HG02759 (cell line): ENCODE measurements at regions not wholly inside any gene's neighbourhood (a gene's known extent, or its start where the extent isn't known, plus 50 kb on each side); places are given as distances from the start of the nearest gene placed in this dataset.

ENCODE experiments used
- ATAC-seq: cut with Tn5 transposase; IDR thresholded peaks from one replicate; pipeline ENCODE4 v1.9.1; 2021; ENCODE audit warnings: mild to moderate bottlenecking, moderate library complexity; ENCODE audit not compliant: unreplicated experiment

DNA sequence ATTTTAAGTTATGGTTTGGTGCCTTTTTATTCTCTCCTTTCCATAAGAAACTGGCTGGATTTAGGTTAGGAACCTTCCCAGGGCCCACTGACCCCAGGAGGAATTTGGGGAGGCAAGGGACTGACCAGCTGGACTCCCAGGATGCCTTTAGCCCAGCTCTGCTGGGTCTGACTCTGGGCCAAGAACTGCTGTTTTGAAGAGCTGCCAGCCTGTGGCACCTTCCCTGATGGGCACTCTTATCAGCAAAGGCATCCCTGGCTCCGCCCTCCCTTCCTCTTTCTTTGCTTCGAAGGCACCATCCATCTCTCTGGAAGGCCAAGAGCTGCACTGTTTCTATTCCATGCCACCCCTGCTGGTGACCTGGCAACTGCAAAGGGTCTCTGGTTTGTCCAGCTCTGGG, 174.7 kb downstream of the POU4F1 start:
- no peak for ATAC-seq

- no peak for ATAC-seq
These were observed 177.2 kb downstream of the POU4F1 start for GRCh38 chr13:78426183-78426582.

- no peak for ATAC-seq
These were observed 182.5 kb downstream of the POU4F1 start for GRCh38 chr13:78420814-78421213.

GRCh38 chr13:78413887-78414553, 189.3 kb downstream of the POU4F1 start:
- ATAC-seq, result no peak

GRCh38 chr13:78410847-78411246, 192.5 kb downstream of the POU4F1 start:
- no peak for ATAC-seq

GRCh38 chr13:78410164-78410563, 193.2 kb downstream of the POU4F1 start:
- ATAC-seq, result no peak

- peak; percentile 62 for ATAC-seq
These were observed 194.2 kb downstream of the POU4F1 start for GRCh38 chr13:78409172-78409571.

- no peak for ATAC-seq
These were observed 198.4 kb downstream of the POU4F1 start for GRCh38 chr13:78404846-78405360.

- ATAC-seq, result no peak
These were observed 200.5 kb downstream of the POU4F1 start for GRCh38 chr13:78402708-78403400.

DNA sequence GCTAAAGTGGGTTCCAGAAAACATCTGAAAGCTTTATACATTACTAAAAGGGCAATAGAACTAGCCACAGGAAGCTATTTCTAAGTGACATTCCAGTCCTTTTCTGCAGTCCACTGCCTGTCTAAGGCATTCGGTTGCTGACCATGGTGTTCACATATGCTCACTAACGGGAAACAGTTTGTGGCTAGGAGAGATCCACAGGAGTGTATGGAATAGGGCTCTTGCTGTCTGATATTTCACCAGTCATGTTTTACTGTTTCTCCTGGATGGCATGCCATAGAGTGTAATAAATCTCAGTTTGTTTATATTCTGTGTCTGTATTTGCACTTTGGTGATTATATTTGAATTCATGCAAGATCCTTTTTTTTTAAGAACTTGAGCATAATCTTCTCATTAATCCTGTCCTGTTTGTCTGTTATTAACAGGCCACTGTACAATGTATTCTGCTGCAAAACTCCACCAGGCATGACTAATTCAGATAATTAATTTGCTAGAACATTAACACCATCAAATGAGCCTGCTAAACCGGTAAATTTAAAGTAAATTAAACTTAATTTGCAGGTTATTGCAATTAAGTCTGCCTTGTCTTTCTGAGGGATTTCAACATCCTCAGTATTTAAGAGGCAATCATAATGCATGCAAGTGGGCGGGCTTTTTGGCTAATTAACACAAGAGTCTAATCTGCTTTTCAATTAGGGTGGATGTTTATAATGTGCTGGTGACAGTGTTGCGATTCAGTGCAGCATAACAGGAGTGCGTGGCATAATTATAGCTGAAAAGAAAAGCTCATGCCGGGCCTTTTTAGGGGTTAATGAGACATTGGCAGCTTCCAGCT, 201.3 kb downstream of the POU4F1 start:
- no peak for ATAC-seq

GRCh38 chr13:78398743-78399410, 204.5 kb downstream of the POU4F1 start:
- peak; percentile 88 for ATAC-seq

GRCh38 chr13:78393286-78394142, 209.8 kb downstream of the POU4F1 start:
- no peak for ATAC-seq

GRCh38 chr13:78383899-78384298, 219.5 kb downstream of the POU4F1 start:
- ATAC-seq, result no peak

- no peak for ATAC-seq
These were observed 220.3 kb downstream of the POU4F1 start for GRCh38 chr13:78383071-78383484.

- ATAC-seq, result no peak
These were observed 220.9 kb downstream of the POU4F1 start for GRCh38 chr13:78382491-78382890.

DNA sequence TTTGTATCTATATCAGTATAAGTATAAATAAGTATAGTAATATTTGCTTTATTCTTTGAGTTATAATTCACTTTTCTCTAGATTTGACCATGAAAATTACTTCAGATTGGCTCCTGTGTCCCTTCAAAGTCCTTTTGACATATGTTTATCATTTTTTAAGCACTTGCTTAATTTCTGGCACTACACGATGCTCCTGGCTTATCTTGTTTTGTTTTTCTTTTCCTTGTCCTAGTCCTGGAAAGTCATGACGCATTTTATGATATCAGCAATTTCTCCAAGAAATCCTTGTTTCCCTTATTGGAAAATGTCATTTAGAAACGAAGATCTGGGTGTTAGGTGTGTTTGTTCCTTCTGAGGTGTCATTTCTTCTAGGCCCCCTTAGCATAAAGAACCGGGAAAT, 226.5 kb downstream of the POU4F1 start:
- ATAC-seq, result no peak

- ATAC-seq, result no peak
These were observed 227.3 kb downstream of the POU4F1 start for GRCh38 chr13:78376033-78376432.

GRCh38 chr13:78372581-78372980, 230.8 kb downstream of the POU4F1 start:
- no peak for ATAC-seq

DNA sequence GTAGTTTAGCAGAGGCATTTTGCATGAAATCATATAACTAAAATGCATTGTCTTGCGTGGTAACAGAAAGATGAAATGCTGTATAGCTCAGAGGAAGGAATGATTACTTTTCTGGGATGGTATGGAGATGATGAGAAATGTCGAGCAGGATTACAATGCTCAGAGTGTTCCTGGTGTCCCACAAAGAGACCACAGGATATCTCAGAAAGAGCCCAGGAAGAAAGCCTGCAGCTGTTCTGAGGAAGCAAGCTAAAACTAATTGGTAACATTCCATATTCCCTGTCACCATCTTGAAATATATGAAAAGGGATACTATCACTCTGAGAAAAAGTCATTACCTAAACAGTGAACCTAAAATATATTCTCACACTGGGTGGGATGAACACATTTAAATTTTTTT, 233.1 kb downstream of the POU4F1 start:
- ATAC-seq, result no peak

GRCh38 chr13:78364711-78365110, 238.6 kb downstream of the POU4F1 start:
- ATAC-seq, result no peak
